Stimulated activated CD8-positive, alpha-beta memory T cell treated with anti-CD3 and anti-CD28 coated beads, Interleukin-7, amount 100 ng/mL, for 4 hours (primary cell): ENCODE measurements at regions not wholly inside any gene's neighbourhood (a gene's known extent, or its start where the extent isn't known, plus 50 kb on each side); places are given as distances from the start of the nearest gene placed in this dataset.

Experiments
- DNase-seq, 2 donors: peaks; one replicate each; pipeline ENCODE4 v3.0.0-alpha.2; 2020; ENCODE audit warnings: low read depth in 2 of 2

DNA sequence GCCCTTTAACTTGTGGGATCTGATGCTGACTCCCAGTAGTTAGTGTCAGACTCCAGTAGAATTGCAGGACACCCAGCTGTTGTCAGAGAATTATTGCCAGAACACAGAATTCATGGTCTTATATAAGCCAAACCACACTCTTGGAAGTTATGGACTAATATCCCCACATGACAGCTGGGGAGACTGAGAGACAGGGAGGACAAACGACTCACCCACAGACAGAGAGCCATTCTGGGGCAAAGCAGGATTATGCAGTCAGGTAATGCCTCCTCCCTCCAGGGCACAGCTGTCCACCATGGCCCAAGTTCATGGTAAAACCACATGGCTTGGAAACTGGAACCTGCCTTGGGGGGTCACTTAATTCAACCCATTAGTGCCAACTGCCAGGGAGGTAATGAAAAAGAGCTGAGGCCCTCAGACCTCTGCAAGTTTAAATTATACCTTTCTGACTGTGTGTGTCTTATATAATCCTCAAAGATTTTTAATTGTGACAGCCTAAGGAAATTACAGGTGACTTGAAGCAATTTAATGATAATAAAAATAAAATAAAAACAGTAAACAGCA lies 299.5 kb downstream of the BUD13 start:
- no peak for DNase-seq

DNA sequence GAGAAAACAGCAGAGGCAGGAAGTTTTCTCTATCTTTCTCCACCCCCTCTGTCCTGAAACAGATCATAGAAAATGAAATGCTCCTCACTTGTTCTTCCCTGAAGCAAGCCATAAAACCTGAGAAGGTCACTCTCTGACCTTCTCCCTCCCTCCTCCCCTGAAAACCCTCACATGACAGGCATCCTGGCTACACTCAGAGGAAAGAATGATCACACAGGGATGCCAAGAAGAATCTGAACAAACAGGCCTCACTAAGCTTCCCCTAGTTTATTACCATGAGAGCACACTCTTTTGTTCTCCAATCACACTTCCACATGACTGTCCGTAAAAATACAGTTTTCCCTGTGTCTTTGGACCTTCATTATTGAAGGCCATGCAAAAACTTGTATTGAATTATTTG lies 300.1 kb downstream of the BUD13 start:
- DNase-seq: no peak

DNA sequence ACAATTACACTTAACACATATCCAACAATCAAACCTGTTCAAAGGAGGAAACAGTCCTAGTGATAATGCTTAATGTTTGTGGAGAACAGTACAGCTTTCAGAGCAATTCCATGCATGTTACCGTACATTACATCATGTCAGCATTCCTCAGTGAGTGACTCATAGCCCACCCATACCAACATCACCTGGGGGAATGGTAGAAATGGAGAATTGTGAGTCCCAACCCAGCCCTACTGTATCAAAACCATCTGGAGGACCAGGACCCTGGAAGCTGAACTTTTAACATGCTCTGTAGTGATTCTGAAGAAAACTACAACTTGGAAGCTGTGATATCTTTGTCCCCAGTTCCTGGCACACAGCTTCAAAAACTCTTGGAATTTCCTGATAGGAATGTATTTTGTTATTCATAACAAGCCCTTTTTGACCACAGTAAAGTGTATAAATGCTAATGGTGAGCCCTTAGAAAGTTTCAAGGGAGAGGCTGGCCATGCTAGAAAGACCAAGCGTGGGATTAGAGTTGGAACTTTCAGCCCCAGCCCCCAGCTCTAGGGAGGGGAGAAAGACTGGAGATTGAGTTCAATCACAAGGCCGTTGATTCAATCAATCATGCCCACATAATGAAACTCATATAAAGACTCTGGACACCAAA lies 301.1 kb downstream of the BUD13 start:
- no peak for DNase-seq

DNA sequence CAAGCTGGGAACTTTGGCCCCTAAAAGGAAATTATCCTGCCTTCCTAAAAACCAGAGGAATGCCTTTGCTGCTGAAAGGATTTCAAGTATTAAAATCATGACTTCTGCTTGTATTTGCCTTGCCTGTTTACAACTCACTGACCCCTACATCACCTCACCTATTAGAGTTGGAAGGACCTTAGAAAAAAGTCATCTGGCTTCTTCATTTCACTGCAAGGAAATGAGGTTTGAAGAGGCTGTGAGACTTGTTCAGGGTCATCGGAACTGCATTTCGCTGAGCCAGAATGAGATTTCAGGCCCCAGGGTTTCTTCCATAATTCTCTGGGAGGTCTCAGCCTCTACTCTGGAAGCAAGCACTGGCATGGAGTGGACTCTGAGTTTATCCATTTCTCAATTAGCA lies 304.1 kb downstream of the BUD13 start:
- DNase-seq: no peak

DNA sequence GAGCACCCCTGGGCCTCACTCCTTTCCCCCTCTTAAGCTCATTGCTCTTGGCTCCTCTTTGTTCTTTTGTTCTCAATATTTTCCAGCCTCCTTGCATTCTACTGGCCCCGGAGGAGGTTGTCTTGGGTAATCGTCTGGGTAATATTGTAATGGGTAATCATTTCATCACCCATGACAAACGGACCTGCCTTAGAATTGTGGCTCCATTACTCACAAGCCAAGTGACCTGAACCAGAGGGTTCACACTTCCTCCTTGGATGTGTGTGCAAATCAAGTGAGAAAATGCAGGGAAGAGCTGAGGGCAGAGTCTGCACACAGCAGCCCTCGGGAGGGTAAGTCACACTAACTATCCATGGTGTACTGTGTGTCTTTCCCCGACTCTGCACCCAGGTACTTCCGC lies 305.0 kb downstream of the BUD13 start:
- no peak for DNase-seq

DNA sequence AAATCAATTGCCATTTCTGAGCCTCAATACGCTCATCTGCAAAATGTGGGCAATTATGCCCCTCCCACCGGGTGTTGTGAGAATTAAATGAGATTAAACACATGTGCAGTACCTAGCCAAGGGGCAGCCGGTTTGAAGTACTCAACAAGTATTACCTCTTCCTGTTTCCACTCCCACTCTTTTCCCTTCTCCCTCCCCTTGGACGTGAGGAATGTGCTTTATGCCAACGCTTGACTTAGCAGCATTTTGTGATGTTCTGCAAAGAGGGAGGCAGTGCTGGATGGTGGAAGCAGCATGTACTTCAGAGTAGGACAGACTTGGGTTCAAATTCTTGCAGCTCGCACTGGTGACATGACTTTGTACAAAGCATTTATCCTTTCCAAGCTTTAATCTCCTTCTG lies 306.0 kb downstream of the BUD13 start:
- DNase-seq: no peak

DNA sequence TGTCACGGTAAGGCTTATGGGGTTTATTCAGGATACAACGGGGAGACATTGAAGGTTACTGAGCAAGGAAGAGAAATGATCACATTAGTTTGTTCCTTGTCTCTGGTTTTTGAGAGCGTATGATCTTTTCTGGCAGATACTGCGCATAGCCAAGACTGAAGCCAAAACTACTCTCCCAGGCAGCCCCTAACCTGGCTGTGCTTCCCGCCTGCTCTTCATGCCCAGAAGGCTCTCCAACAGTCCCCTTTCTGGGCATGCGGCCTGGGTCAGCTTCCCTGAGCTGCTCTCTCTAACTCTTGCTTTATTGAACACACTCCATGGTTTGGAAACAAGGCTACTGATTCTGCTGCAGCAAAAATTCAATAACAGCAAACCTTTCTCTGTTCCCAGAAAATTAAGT lies 306.6 kb downstream of the BUD13 start:
- DNase-seq: no peak

DNA sequence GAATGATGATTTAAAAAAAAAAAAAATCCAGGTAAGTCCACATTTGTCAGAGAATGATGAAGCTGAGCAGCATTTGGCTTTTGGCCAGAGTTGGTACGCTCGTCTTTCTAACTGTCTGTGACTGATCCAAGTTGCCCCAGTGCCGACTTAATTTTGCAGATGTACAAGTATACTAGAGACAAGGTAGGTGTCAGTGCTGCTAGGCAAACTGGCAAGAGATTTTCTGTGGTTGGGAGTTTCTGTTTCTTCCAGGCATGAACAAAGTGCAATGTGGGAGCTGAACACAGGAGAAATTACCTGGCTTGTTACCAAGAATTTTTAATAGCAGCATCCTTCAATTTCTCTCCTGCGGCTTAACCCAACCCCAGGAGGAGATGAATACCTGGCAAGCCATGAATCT lies 307.7 kb downstream of the BUD13 start:
- DNase-seq: no peak

DNA sequence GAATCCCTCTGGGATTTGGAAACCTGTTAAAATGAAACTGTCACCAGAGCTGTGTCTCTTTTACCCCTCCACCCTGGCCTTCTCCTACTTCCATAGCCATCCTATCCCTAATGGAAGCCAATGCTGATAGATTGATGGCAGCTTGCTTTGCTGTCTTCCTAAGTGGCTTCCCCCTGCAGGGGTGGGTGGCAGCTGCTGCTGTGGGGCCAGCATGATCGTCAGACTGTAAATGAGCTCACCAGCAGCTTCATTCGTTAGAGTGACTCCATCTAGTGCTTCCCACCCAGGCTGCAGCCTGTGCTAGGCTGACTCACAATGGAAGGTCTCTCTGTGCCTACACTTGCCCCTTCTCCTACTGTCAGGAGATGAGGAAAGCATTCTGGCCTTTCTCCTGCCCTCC lies 311.0 kb downstream of the BUD13 start:
- no peak for DNase-seq

DNA sequence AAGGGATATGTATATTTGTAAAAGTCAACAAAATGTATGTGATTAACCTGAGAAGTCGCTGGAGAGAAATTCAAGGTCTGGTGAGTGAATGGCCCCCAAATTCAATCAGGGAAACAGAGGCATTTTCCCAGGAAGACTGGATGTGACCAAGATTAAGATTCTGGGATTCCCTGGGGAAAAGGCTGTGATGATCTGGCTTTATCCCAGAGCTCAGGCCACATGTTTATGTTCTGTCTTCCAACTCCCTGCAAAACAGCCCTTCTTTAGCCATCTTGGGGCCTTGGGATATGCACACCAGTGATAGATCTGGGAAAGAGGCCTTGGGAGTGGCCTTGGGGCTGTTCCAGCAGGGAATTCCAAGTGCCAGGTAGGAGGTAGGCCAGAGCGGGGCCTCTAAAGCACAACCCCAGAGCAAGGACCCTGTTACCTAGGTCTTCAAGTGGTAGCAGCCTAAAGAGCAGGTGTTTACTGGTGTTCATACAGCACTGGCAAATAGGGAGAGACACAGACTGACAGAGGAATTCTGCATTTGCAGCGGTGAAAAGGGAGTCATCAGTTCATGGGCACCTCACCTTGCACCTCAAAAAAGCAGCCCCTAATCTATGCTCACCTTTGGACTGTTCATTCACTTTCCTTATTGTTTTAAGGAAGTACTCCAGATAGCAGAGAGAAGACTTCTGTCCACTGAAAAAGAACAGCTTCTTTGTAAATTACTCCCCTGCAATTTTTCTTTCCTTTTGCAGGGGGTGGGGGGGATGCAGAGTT lies 312.4 kb downstream of the BUD13 start:
- no peak for DNase-seq

DNA sequence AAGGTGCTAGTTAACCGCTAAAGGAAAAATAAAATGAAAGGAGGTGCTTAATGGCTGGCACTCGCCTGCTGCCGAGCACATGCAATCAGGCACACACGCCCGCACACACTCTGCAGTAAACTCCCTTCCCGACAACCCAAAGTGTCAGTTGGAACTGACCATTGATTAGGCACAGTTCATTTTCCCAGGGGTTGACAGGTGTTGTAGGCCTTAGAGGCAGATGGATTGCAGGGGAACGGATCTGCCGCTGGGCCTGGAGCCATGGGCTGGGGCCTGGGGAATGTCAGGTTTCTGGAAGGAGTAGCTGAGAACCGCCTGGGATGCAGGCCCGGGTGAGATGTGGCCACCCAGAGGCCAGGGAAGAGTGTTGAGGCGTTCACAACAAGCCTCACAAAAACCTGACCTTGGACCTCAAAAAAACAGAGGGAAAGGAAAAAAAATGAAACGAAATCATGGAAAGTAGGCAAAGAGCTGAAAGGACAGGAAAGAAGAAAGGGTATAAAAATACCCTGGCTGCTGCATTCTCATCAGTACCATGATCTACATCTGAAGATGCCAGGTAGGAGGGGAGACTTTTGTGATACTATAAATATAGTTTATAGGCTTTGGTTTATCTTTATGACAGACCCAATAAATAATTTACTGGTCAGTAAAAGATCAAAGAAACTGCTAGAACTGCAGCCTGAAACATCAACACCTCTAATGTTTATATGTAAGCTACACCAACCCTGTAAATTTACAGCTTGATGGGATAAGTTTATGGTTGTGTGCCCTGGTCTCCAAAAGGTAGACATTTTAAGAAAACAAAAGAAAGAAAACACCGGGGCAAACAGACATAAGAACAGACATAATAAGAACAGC lies 313.4 kb downstream of the BUD13 start:
- DNase-seq: no peak

DNA sequence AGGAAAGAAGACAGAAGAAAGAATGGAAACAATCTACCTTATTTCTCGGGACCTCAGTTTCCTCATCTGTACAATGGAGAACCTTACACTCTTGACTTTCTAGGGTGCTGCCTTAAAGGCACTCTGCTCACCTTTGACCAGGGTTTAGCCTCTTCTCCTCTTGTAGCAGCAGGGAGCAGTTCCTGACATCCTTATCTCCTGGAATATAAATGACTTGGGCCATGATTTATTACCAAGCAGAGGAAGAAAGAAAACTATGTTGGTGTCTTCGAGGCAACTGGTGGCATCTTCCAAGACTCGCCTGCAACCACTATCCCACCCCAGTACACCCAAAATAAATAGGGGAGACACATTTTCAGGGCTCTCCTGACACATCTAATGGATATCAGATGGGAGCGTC lies 314.2 kb downstream of the BUD13 start:
- DNase-seq: no peak

DNA sequence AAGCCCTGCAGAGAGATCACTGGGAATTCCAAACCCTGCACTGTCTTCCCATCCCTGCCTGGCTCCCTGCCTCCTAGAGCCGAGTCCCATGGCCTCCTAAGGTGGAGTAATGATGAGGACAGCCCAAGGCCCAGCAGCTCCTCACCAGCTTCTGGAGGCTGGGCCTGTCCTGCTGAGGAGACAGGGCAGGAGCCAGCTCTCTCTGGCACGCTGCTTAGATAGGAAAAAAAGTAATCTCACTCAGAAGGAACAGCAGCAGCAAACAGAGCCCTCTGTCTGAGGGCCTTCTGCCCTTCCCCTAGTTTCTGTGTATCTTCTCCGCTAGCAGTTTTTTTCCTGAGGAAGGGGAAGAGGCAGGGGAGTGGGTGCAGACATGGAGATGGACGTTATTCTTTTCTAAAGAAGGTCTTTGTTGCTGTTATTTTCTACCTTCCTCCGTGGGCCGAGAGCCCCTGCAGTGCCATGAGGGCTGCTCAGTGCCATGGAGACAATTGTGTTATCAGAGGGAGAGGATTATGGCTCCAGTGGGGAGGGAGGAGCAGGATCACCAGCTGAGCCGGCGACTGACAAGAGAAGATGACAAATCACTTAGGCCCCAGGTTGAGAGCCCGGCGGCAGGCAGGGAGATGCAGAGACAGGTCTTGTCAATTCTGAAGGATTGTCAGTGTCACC lies 315.3 kb downstream of the BUD13 start:
- DNase-seq: no peak

DNA sequence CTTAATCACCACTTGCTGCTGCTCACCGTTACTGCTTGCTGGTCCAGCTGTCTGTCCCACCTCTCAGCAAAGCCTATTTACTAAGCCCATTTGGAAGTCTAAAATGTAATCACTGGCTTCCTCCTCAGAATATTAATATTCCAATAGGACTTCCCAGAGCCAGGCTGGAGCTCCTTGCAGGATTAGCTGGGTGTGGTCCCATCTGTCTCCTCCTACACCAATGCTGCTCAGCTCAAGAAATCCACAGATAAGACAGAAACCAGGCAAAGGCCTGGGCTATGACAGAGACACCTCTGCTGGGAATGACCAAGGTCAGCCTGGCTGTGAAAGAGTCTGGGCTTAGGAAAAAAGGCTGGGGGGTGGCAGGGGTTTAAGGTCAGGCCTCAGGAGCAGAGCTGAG lies 317.8 kb downstream of the BUD13 start:
- no peak for DNase-seq

DNA sequence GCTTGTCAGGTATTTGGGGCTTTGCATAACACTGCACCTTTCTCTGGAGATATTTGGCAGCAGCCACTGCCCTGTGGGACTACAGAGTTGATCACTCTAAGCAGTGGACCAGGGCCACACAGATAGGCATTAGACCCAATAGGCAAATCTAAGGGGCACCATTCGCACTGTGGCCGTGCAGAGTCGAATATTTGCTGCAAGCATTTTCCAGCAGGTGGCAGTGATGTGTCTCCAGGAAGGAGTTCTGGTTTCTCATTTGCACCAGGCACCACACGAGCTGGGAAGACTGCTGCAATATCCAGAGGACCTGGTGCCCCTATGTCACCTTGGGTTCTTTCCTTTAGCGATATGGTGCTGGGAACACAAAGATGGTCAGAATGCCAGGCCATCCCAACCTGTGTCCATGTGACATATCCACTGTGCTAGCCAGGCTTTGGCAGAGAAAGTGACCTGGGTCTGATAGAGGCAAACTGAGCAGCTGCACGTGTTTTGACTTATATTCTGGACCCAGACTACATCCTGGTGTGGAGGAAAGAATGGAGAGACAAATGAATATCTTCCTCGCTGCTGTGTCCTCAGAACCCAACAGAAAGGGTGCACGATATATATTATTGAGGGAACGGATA lies 318.7 kb downstream of the BUD13 start:
- DNase-seq: no peak

DNA sequence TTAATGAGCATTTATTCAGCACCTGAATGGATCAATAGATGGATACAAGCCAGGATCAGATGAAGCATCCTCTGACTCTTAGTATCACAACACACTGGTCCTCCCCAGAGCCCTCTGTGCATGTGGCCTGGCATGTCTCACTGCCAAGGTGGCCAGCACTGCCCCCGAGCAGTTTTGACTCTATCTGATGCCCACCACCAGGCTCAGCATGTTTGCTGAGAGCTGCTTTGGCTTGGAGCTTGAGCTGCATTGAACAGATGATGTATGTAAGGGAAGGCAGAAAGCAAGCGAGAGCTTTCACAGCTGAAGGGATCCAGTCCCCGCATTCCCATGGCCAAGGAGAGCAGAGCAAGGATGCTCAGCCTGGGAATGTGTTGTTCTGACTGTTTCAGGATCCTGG lies 320.3 kb downstream of the BUD13 start:
- DNase-seq: no peak

DNA sequence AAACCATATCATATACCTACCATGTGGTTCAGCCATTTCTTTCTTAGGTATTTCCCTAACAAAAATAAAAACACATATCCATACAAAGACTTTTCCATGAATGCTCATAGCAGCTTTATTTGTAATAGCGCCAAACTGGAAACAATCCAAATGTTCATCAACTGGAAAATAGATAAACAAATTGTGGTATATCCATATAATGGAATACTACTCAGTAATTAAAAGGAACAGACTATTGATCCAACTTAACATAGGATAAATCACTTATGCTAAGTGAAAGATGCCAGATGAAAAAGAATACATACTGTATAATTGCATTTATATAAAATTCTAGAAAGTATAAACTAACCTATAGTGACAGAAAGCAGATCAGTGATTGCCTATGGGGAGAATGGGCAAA lies 323.3 kb downstream of the BUD13 start:
- no peak for DNase-seq

DNA sequence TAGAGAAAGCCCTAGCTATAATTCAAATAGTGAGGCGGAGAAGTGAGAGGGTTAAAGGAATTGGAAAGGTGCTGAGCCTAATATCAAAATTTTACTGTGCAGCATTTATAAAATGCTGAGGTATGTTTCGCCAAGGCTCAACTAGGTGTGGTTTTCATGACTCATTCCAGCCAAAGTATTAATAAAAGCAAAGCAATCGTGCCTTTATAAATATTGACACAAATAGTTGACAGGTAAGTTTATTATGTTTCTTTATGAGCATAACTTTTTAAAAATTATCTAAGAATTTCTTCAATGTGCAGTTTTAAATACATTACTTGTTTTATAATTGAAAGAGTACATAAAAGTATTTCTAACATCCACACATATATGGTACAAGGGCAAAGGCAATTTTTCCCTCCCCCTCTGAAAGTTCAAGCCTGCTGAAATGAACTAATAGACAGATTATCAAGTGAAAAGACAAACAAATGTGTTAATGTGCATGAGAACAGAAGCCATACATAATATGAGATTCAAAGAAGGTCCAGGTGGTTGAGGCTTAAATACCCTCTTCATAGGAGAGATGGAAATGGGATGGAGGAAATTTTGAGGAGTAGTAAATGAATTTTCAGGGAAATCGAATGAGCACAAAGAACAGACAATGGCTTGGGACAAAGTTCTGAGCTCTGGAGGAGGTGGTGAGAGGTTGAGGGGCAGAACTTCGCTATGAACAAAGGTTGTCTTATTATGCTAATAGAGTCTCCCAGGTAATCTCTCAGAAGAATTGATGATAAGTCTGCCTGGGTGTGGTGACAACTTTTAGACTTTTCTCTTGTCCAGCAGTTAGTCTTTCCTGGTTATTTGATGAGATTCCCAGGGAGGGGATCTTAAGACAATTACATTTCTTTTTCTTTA lies 326.5 kb downstream of the BUD13 start:
- DNase-seq: no peak

DNA sequence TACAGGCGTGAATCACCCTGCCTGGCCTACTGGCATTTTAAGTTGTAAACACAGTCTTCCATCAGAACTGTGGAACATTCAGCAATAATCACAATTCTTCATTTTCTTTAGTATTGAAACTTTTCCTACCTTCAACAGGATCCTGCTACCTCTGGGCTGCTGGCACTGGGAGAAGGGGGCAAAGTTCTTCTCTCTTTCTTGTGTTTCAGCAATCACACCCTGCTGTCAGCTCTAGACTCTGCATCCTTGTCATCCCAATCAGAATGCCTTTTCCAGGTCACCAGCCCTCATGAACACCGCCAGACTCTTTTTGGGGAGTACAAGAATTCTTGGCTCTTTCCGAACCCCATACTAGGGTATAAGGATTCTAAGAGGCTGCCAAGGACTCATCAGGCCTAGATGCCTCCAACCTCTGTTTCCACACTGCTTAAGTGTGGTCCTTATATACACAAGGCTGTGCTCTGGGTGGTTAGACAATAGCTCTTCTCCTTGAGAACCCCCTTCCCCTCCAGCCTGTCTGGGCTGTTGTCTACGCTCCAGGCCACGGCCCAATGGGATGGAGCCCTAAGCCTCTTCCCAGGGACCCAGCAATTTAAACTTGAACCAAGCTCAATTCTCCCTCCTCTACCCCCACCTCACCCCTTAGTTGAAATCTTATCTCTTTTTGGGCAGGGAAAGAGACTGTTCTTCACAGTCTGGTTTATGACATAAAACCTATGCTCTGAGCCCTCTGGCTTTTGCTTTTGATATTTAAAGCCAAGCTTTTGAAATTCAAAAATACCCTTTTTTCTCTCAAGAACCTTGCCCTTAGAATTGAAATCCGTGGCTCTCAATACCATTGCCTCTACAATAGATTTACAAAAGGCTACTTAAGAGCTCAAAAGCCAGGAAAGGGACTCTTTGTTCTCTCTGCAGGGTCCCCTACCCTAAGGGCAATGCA lies 327.4 kb downstream of the BUD13 start:
- DNase-seq: no peak
